H9 (cell line): ENCODE measurements at regions not wholly inside any gene's neighbourhood (a gene's known extent, or its start where the extent isn't known, plus 50 kb on each side); places are given as distances from the start of the nearest gene placed in this dataset.

Experiments
- DNase-seq: peaks from one replicate; pipeline ENCODE4 v3.0.0-alpha.2; 2017
- H2AFZ ChIP-seq: one replicate; pipeline ENCODE4 v1.6.1; 2013; ENCODE audit warnings: mild to moderate bottlenecking, low read length, control low read depth, moderate library complexity
- H2AK5ac ChIP-seq: 2 replicates; pipeline ENCODE4 v1.6.1; 2013; ENCODE audit warnings: low read length, control low read depth, mixed read lengths; ENCODE audit not compliant: insufficient read length
- H2BK120ac ChIP-seq: one replicate; pipeline ENCODE4 v1.6.1; 2013; ENCODE audit warnings: low read depth, mild to moderate bottlenecking, low read length, control low read depth, inconsistent platforms; ENCODE audit not compliant: poor library complexity, severe bottlenecking
- H2BK12ac ChIP-seq: 2 replicates; pipeline ENCODE4 v1.6.1; 2013; ENCODE audit warnings: low read length, control low read depth, mixed read lengths, low read depth; ENCODE audit not compliant: insufficient read length
- H2BK15ac ChIP-seq: 2 replicates; pipeline ENCODE4 v1.6.1; 2013; ENCODE audit warnings: low read depth, low read length, control low read depth
- H2BK20ac ChIP-seq: one replicate; pipeline ENCODE4 v1.6.1; 2013; ENCODE audit warnings: low read depth, mild to moderate bottlenecking, low read length, control low read depth, inconsistent platforms; ENCODE audit not compliant: poor library complexity, severe bottlenecking
- H2BK5ac ChIP-seq: 2 replicates; pipeline ENCODE4 v1.6.1; 2013; ENCODE audit warnings: low read length, control low read depth, mixed read lengths; ENCODE audit not compliant: insufficient read length
- H3K14ac ChIP-seq: 2 replicates; pipeline ENCODE4 v1.6.1; 2013; ENCODE audit warnings: low read length, control low read depth; ENCODE audit not compliant: insufficient read depth
- H3K18ac ChIP-seq: 2 replicates; pipeline ENCODE4 v1.6.1; 2013; ENCODE audit warnings: low read depth, mild to moderate bottlenecking, mixed read lengths, low read length, control low read depth; ENCODE audit not compliant: insufficient read length
- H3K23ac ChIP-seq: 2 replicates; pipeline ENCODE4 v1.6.1; 2013; ENCODE audit warnings: low read length, control low read depth, mixed read lengths, low read depth; ENCODE audit not compliant: insufficient read length
- H3K23me2 ChIP-seq: 2 replicates; pipeline ENCODE4 v1.6.1; 2013; ENCODE audit warnings: low read depth, mild to moderate bottlenecking, mixed read lengths, low read length, control low read depth; ENCODE audit not compliant: insufficient read length, poor library complexity, severe bottlenecking
- H3K27ac ChIP-seq: 2 replicates; pipeline ENCODE4 v1.5.1; 2013; ENCODE audit warnings: low read length, control low read depth, mixed read lengths, low read depth; ENCODE audit not compliant: insufficient read length
- H3K27me3 ChIP-seq: 2 replicates; pipeline ENCODE4 v1.6.1; 2013; ENCODE audit warnings: low read length, control low read depth, inconsistent platforms; ENCODE audit not compliant: insufficient read depth
- H3K4ac ChIP-seq: 2 replicates; pipeline ENCODE4 v1.6.1; 2013; ENCODE audit warnings: low read depth, mild to moderate bottlenecking, control low read depth, inconsistent platforms, low read length, moderate library complexity
- H3K4me1 ChIP-seq: 2 replicates; pipeline ENCODE4 v1.6.1; 2013; ENCODE audit warnings: low read length, control low read depth, inconsistent platforms; ENCODE audit not compliant: insufficient read depth
- H3K4me2 ChIP-seq: 2 replicates; pipeline ENCODE4 v1.6.1; 2013; ENCODE audit warnings: low read length, control low read depth, mixed read lengths; ENCODE audit not compliant: insufficient read length, insufficient read depth
- H3K56ac ChIP-seq: 2 replicates; pipeline ENCODE4 v1.6.1; 2013; ENCODE audit warnings: low read depth, mild to moderate bottlenecking, mixed read lengths, low read length, control low read depth; ENCODE audit not compliant: insufficient read length
- H3K79me1 ChIP-seq: 2 replicates; pipeline ENCODE4 v1.6.1; 2013; ENCODE audit warnings: low read depth, mild to moderate bottlenecking, moderate library complexity, low read length, control low read depth, inconsistent platforms; ENCODE audit not compliant: insufficient read depth, poor library complexity, severe bottlenecking
- H3K79me2 ChIP-seq: 2 replicates; pipeline ENCODE4 v1.6.1; 2013; ENCODE audit warnings: low read length, control low read depth, inconsistent platforms; ENCODE audit not compliant: insufficient read depth
- H3K9ac ChIP-seq: 2 replicates; pipeline ENCODE4 v1.6.1; 2013; ENCODE audit warnings: low read length, control low read depth, mixed read lengths; ENCODE audit not compliant: insufficient read length; ENCODE audit errors: extremely low read depth
- H3K9me3 ChIP-seq: one replicate; pipeline ENCODE4 v1.6.1; 2013; ENCODE audit warnings: low read depth, low read length, inconsistent platforms; ENCODE audit not compliant: control insufficient read depth
- H3T11ph ChIP-seq: one replicate; pipeline ENCODE4 v1.6.1; 2013; ENCODE audit warnings: mild to moderate bottlenecking, low read length, control low read depth, inconsistent platforms
- H4K20me1 ChIP-seq: one replicate; pipeline ENCODE4 v1.6.1; 2013; ENCODE audit not compliant: control insufficient read depth, insufficient read length, insufficient read depth
- H4K5ac ChIP-seq: 2 replicates; pipeline ENCODE4 v1.6.1; 2013; ENCODE audit warnings: low read depth, mild to moderate bottlenecking, mixed read lengths, low read length, control low read depth; ENCODE audit not compliant: insufficient read length
- H4K8ac ChIP-seq: replicated peaks from 2 replicates; pipeline ENCODE4 v1.6.1; 2013; ENCODE audit warnings: low read length, control low read depth, mixed read lengths, low read depth; ENCODE audit not compliant: insufficient read length
- H4K91ac ChIP-seq: 2 replicates; pipeline ENCODE4 v1.6.1; 2013; ENCODE audit warnings: low read depth, mild to moderate bottlenecking, moderate library complexity, mixed read lengths, low read length, control low read depth; ENCODE audit not compliant: insufficient read length
- H3K27ac Mint-ChIP-seq, 3 experiments: 2 replicates in 2 of 3; 3 replicates in 1 of 3; pipeline ENCODE4 v1.8.0; 2020 to 2021; ENCODE audit warnings: mixed read lengths in 3 of 3, mild to moderate bottlenecking in 1 of 3, moderate library complexity in 1 of 3
- H3K27me3 Mint-ChIP-seq: 2 replicates; pipeline ENCODE4 v1.8.0; 2021; ENCODE audit warnings: low read depth, mild to moderate bottlenecking, moderate library complexity, mixed read lengths
- H3K36me3 Mint-ChIP-seq, 3 experiments: 2 replicates in 2 of 3; 3 replicates in 1 of 3; pipeline ENCODE4 v1.8.0; 2020 to 2021; ENCODE audit warnings: low read depth in 3 of 3, mixed read lengths in 3 of 3; ENCODE audit not compliant: insufficient read depth in 1 of 3
- H3K4me1 Mint-ChIP-seq, 2 experiments: 2 replicates each; pipeline ENCODE4 v1.8.0; 2020; ENCODE audit warnings: mixed read lengths in 2 of 2
- H3K4me3 Mint-ChIP-seq, 2 experiments: 2 replicates in 1 of 2; 3 replicates in 1 of 2; pipeline ENCODE4 v1.8.0; 2020 to 2021; ENCODE audit warnings: mild to moderate bottlenecking in 2 of 2, mixed read lengths in 2 of 2, moderate library complexity in 1 of 2
- H3K9me3 Mint-ChIP-seq, 2 experiments: 2 replicates in 1 of 2; 3 replicates in 1 of 2; pipeline ENCODE4 v1.8.0; 2020; ENCODE audit warnings: mild to moderate bottlenecking in 2 of 2, mixed read lengths in 2 of 2, moderate library complexity in 1 of 2
- WGBS: extraction: QIAGEN DNeasy Blood & Tissue Kit; methylation state at CpG from one replicate; pipeline ENCODE4 v1.1.7; 2013; ENCODE audit warnings: missing lambda C conversion rate, low lambda C conversion rate, mixed read lengths; ENCODE audit not compliant: insufficient read length; ENCODE audit errors: extremely low coverage; 5-methylcytosine and 5-hydroxymethylcytosine counted together
- TF ChIP-seq, protein P1 (sequence below): fragments of 200-600 bp; sonication (generic); conservative IDR thresholded peaks from 3 replicates; pipeline ENCODE4 v1.8.0; 2021; ENCODE audit warnings: antibody characterized with exemption, mild to moderate bottlenecking

DNA sequence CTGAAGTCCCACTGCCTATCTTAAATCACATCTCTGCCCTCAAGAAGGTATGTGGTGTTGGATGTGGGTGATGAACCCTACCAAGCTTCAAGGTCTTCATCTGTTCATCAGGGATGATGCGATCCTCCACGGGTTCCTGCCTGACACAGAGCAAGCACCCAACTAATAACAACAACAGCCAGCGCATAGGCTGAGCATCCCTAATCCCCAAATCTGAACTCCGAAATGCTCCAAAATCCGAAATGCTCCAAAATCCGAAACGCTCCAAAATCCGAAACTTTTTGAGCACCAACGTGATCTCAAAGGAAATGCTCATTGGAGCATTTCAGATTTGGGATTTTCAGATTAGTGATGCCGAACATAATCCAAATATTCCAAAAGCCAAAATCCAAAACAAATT lies 238.9 kb upstream of the SDK2 start:
- Histone ChIP-seq H2BK12ac (no peak overlapping the region), H3K4ac (no peak overlapping the region), H2AFZ (no peak overlapping the region), H4K5ac (no peak overlapping the region), H2AK5ac (no peak overlapping the region), H3K56ac (no peak overlapping the region), H3K27ac (no peak overlapping the region), H2BK20ac (no peak overlapping the region), H2BK120ac (no peak overlapping the region), H3K27me3 (no peaks in the 10 kb centered on the region; the same call in 1 of the 2 replicates), H3K79me1 (no peaks in the 10 kb centered on the region), H4K8ac (no peak overlapping the region), H4K20me1 (no peaks in the 10 kb centered on the region), H3K4me2 (no peak overlapping the region), H4K91ac (no peak overlapping the region), H3K23ac (no peak overlapping the region), H3K9me3 (no peaks in the 10 kb centered on the region), H3K14ac (0 out of 2 replicates have a peak overlapping the region, but pooled peaks have one; percentile 39), H3K9ac (no peak overlapping the region), H2BK15ac (no peak overlapping the region), H2BK5ac (no peak overlapping the region), H3K4me1 (no peaks in the 10 kb centered on the region), H3K18ac (no peak overlapping the region), H3K23me2 (no peaks in the 10 kb centered on the region), H3T11ph (no peak overlapping the region), H3K79me2 (no peaks in the 10 kb centered on the region)
- WGBS, result no CpG with 5 or more reads among the region's 10 CpGs
- Mint-ChIP-seq H3K4me1 (peaks cover 11 to 12% of the 10 kb centered on the region in 2 experiments), H3K36me3 (no peaks in the 10 kb centered on the region), H3K27me3 (peaks cover 77% of the 10 kb centered on the region), H3K9me3 (no peaks in the 10 kb centered on the region), H3K4me3 (no peak overlapping the region), H3K27ac (no peak overlapping the region)
- no peak for DNase-seq
- TF ChIP-seq, protein P1, sequence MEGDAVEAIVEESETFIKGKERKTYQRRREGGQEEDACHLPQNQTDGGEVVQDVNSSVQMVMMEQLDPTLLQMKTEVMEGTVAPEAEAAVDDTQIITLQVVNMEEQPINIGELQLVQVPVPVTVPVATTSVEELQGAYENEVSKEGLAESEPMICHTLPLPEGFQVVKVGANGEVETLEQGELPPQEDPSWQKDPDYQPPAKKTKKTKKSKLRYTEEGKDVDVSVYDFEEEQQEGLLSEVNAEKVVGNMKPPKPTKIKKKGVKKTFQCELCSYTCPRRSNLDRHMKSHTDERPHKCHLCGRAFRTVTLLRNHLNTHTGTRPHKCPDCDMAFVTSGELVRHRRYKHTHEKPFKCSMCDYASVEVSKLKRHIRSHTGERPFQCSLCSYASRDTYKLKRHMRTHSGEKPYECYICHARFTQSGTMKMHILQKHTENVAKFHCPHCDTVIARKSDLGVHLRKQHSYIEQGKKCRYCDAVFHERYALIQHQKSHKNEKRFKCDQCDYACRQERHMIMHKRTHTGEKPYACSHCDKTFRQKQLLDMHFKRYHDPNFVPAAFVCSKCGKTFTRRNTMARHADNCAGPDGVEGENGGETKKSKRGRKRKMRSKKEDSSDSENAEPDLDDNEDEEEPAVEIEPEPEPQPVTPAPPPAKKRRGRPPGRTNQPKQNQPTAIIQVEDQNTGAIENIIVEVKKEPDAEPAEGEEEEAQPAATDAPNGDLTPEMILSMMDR, result no peak
